HuH-7.5 (cell line): ENCODE measurements at regions not wholly inside any gene's neighbourhood (a gene's known extent, or its start where the extent isn't known, plus 50 kb on each side); places are given as distances from the start of the nearest gene placed in this dataset.
A peak's percentile ranks its signal among the peaks of the same experiment; 100 is the strongest.
"Not testable (repeated sequence)": the region's sequence is repeated elsewhere in the genome, so short reads cannot be mapped to it uniquely, and the experiment has no call there.

ENCODE experiments used
- DNase-seq: peaks from one replicate; pipeline ENCODE4 v3.0.0; 2011; ENCODE audit warnings: low spot score

DNA sequence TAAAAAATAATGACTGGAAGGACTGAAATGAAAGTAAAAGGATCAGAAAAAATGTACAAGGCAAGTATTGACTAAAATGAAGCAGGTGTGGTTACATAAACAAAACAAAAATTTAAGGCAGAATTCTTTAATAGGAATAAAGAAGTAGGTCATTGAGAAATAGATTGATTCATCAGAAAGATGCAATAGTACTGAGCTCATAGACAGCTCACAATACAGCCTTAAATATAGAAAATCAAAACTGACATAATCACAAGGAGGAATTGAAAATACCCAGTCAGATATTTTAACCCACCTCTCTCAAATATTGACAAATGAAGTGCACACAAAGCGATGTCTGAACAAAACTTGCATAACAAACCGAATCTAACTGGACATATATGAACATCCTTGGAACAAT, 366.8 kb upstream of the DPYD start:
- no peak for DNase-seq

DNA sequence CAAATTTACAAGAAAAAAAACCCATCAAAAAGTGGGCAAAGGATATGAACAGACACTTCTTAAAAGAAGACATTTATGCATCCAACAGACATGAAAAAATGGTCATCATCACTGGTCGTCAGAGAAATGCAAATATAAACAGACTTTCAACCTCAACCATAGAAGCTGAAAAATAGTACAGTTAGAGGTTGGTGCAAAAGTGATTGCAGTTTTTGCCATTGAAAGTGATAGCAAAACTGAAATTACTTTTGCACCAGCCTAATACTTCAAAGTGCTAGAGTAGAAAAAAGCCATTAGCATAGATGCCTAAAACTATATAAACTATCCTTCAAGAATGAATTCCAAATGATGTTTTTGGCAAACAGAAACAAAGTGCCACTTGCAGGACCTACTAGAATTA, 365.8 kb upstream of the DPYD start:
- no peak for DNase-seq

DNA sequence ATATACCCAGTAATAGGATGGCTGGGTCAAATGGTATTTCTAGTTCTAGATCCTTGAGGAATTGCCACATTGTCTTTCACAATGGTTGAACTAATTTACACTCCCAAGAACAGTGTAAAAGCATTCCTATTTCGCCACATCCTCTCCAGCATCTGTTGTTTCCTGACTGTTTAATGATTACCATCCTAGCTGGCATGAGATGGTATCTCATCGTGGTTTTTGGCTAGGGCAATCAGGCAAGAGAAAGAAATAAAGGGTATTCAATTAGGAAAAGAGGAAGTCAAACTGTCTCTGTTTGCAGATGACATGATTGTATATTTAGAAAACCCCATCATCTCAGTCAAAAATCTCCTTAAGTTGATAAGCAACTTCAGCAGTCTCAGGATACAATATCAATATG, 364.5 kb upstream of the DPYD start:
- not testable (repeated sequence) for DNase-seq

DNA sequence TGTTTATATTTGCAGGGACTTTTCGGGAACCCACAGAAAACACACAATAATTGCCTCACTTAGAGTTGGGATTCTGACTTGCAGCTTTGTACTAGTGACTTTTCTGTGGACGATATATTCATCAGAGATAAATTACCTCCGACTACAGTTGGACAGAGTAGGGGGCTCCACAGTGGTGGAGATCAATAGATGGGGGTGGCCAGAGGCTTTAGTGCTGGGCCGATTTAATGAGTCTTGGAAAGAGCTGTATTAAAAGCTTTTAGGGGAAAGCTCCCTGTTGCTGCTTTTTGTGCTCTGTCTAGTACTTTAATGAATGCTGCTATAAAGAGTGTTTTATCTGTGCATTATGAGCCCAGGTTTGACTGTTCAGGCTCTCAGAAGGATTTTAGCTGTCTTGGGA, 359.2 kb upstream of the DPYD start:
- DNase-seq, result no peak

DNA sequence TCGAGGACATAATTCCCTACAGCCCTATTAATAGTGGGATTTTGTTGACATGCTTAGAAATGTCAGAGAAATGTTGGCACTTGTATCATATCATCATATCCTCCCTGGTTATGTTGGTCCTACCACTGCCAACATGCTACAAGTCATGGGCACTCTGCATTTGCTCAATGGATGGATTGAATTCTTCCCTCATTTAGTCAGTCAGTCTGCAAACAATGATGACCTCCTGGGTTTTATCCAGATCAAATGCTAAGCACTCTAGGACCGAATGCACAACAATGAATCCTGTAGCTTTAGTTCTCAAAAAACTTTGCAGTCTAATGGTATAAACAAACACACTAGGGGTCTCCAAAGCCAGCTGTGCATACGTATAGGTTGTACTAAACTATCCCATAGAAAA, 357.2 kb upstream of the DPYD start:
- DNase-seq, result no peak

DNA sequence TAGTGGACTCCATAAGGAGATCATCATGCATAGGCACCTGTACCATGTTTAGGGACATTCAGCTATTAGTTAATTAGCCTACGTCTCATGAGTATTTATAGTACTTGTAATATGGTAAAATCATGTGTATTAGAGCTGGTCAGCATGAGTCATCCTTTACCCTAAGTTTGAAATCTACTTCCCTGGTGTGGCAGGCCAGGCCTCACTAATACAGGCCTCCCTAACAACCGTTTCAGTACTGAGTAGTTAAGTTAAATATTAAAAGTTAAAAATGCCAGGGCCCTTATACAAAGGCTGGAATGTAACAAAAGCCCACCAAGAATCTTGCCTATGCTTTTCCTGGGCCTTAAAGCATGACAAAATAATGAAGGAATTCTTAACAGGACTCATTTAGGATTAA, 356.3 kb upstream of the DPYD start:
- no peak for DNase-seq

DNA sequence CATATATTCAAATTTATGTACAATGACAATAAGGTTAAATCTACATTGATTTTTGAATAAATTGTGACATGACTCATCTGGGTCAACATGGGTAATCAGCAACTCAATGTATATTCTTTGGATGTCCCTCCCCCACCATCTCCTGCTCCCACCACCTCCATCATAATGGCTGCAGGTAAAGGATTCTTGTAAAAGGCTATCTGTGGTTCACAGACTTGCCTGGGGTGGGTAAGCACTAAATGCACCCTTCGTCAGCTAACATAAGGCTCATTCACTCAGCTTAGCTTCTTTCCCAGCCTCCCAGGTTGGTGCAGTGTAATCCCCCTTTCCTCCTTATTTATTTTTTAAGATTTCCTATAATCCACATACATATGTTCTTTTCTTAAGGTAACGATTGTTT, 355.7 kb upstream of the DPYD start:
- no peak for DNase-seq

DNA sequence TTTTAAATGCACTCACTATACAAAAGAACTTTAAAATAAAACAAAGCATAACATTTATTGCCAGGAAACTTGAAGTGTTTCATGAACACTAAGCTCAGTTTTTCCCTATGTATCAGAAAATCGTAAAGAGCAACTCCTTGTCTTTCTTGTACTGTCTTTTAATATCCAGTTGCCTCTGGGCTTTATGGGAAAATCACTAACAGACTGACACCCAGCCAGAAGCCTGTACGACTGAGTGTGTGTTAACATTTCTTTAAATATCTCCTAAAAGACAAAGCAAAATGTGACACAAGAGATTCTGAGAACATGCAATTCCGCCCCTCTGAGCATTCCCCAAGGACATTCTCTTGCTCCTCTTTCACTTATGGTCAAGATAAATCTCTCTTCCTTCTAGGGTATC, 347.5 kb upstream of the DPYD start:
- no peak for DNase-seq

DNA sequence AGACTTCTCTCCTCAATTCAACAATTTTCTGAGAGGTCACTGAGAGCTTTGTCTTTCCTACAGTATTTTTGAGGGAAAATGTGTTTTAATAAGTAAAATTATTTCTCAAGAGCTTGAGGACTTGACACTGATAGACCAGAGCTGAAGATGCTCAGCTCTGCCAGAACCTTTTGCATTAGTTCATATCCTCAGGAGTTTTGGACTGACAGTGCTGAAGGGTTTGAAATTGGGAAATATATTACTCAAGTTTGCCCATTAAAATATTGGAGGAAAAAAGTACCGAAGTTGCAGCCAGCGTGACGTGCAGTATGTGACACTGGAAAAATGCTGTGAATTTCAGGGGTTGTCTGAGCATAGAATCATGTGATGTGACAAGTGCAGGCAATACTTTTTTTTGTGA, 346.6 kb upstream of the DPYD start:
- no peak for DNase-seq

DNA sequence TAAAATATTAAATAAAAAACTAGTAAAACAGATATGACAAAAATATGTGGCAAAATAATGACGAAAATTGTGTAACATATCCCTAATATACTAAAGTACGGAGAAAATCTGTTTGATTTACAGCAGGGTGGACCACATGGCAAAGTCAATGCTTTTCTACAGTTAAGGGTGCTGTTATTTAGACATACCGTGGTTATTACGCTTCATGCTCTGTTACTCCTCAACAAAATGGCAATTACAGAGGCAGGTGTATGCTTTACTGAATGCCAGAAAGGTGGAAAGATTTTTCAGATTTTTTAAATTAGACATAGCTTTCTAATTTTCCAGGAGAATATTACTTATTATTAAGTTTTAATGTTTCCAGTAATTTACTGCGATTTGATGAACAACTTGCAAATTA, 343.9 kb upstream of the DPYD start:
- no peak for DNase-seq

DNA sequence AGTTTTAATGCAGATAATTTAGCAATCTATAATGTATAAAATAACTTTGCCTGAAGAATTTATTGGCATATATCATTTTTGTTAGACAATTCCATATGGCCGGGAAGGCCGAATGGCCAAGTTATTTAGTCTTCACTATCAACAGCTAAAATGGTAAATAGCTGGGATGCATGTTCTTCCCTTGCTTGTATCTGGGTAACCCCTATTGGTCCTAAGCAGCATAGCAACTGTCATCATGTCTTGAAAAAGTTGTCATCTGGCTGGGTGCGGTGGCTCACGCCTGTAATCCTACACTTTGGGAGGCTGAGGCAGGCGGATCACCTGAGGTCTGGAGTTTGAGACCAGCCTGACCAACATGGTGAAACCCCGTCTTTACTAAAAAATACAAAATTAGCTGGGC, 340.0 kb upstream of the DPYD start:
- no peak for DNase-seq

DNA sequence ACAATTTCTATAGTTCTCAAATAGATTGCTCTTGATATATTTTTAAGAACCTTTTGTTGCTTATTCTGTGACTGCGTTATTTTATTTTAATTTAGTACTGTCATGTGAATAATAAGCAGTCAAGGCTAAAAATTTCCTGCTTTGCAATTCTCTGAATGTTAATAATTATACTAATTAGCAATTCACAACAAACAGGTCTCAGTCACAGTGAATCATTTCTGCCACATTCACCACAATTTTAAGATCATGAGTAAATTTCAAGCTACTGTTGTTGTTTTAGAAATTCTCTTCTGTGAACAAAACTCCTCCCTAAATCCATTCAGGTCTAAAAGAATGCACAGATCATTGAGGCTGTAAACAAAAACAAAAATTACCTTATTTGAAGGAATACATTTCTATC, 339.6 kb upstream of the DPYD start:
- DNase-seq, result no peak

DNA sequence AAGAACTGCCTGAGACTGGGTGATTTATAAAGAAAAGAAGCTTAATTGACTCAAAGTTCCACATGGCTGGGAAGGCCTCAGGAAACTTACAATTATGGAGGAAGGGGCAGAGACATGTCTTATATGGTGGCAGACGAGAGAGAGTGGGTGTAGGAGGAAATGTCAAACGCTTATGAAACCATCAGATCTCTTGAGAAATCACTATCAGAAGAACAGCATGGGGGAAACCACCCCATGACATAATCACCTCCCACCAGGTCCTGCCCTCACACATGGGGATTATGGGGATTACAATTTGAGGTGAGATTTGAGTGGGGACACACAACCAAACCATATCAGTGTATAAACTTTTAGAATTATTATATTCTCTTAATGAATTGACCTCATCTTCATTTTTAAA, 335.9 kb upstream of the DPYD start:
- no peak for DNase-seq

DNA sequence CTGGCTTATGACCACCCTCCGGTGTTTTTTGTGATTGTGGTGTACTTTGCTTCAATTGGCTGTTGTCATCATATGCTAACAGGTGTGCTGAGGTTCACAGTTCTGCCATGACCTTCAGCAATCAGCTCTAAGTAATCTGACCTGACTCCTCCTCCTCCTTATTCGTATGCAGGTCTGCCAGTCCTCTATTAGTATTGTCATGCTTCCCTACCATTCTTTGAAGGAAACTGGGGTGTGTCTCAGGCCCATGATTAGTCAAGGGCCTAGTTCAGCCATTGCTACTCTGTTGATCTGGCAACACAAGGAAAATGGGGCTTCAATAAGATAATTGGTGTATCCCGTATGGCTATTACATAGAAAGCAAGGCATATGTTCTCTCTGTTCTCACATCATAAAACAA, 332.3 kb upstream of the DPYD start:
- DNase-seq, result no peak

DNA sequence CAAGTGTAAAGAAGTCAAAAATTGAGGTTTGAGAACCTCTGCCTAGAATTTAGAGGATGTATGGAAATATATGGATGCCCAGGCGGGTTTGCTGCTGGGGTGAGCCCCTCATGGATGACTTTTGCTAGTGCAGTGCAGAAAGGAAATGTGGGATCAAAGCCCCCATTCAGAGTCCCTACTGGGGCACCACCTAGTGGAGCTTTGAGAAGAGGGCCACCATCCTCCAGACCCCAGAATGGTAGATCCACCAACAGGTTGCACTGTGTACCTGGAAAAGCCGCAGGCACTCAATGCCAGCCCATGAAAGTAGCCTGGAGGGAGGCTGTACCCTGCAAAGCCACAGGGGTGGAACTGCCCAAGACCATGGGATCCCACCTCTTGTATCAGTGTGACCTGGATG, 330.7 kb upstream of the DPYD start:
- no peak for DNase-seq

DNA sequence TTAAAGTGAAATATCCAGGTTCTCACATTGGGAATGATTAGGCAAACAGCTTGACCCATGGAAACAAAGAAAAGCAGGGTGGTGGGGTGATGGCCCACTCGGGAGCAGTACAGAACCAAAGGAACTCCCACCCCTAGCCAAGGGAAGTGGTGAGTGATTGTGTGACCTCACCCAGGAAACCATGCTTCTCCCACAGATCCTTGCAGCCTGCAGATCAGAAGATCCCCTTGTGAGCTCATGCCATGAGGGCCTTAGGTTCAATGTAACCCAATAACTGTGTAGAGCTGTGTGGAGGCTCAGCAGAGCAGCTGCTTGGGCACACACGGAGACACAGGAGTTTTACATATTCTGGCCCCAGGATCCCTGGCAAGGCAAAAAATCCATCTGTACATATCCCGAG, 311.8 kb upstream of the DPYD start:
- no peak for DNase-seq

DNA sequence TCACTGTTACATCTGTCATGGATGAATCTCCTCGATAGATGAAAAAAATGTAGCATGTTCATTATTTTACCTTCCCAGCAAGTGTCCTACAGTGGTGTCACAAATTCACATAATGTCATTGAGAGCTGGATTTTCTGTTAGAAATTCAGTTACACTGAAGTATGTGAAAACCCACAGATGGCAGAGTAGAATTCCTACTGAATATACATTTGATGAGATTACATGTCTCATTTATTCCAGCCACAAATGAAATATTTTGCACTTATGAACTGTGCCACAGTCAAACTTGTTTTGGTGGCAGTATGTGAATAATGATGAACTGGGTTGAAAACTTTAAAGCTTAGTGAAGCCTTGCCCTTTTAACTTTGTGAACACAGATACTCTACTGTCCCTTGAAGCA, 301.9 kb upstream of the DPYD start:
- DNase-seq, result no peak

DNA sequence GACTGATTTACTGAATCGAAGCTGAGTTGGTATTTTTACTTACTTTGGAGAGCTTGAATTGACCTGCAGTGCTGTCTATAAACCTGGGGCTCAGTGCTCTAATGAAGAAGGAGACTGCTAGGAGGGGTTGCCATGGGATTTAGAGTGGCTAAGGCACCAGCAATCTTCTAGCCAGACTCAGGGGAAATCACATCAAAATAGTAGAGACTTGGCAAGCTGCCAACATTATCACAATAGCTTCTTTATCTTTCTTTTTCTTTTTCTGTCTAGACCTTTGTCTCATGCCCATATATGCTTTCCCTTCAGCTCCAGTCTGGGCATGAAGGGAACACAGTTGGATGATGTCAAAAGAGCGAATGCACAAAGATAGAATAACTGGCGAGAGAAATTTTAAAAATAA, 301.1 kb upstream of the DPYD start:
- no peak for DNase-seq

DNA sequence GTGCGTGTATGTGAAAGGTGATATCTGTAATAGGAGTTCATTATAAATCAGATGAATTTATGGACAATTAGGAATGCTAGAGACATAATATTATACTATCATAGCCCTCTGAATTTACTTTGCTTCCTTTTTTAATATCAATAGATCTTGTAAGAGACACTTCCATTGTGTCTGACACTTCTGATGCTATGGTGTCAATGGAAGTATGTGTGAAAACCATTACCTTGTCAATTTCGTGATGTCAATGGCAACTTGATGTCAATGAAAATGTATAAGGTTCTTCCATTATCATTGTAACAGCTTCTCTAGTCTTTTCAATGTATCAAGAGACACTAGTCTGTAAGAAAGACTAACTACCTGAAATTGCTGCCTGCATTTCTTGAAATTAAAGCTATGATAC, 296.8 kb upstream of the DPYD start:
- DNase-seq, result no peak

DNA sequence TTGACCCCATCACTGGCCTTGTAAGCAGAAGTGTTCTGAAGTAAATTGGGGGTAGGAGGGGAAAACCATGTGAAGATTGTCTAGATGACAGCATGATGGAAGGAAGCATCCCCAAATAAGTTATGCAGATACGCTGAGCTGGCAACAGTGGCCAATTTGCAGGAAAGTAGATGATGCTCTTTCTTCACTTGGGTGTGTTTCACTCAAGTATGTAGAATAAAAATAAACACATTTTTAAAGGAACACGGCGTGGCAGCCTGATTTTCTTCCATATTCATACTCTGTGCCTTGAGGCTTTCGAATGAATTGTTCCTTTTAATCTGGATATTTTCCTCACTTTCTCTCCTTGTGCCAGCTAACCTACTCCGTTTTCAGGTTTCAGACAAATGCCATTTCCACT, 295.5 kb upstream of the DPYD start:
- no peak for DNase-seq

DNA sequence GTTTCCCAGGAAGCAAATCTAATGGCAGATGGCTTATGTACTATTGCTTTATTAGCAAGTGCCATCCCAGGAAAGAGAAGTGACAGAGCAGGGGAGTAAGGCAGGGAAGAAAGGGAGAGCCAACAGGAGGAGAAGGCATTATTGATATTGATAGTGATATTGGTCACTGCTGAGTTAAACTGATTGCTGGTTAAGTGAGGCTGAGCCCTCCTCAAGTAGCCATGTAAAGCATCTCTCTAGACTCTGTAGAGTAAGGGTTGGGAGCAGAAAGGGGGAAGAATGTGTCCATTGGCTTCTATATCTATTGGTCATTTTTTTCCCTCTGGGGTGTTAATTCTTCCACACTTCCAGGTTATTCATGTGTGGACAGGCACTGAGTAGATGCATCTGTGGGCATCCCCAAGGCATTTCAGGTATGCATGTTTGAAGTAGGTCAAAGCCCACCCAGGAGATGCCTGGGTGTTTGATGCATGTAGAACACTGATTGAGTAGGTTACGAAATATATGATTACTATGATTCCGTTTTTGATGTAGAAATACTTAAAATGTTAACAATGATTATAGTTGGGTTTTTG, 290.5 kb upstream of the DPYD start:
- DNase-seq, result no peak

DNA sequence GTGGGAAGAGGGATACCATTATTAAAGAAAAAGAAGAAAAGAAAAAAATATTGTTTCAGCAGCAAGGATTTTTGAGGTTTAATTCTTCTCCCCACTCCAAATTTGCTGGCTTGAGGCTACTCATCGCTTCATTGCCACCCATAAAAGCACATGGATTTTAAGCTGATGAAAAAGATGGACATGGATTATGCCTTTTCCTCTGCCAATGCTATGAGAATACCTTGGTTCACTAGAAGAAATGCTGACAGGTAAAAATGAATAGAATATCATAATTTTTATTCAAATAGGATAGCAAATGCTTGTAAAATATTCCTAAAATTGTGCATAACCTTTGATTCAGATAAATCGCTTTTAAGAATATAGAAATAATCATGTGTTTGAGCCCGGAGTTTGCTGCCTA, 289.7 kb upstream of the DPYD start:
- DNase-seq, result no peak

DNA sequence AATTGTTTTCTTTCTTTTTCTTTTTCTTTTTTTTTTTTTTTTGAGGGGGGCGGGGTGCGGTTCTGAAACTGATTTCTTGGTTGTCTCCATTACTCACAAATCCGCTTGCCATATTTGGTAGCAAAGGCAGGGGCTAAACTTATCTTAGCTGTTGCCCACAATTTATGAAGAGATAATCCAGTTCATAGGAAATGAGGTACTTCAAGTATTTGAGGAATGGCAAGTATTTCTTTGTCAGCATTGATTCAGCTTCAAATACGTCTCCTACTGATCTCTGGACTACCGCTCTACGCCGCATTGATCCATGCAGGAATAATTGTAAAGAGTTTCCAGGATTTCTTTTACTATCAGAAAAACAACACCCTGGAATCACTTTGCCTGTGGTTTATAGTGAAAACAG, 289.2 kb upstream of the DPYD start:
- DNase-seq, result peak; percentile 4

DNA sequence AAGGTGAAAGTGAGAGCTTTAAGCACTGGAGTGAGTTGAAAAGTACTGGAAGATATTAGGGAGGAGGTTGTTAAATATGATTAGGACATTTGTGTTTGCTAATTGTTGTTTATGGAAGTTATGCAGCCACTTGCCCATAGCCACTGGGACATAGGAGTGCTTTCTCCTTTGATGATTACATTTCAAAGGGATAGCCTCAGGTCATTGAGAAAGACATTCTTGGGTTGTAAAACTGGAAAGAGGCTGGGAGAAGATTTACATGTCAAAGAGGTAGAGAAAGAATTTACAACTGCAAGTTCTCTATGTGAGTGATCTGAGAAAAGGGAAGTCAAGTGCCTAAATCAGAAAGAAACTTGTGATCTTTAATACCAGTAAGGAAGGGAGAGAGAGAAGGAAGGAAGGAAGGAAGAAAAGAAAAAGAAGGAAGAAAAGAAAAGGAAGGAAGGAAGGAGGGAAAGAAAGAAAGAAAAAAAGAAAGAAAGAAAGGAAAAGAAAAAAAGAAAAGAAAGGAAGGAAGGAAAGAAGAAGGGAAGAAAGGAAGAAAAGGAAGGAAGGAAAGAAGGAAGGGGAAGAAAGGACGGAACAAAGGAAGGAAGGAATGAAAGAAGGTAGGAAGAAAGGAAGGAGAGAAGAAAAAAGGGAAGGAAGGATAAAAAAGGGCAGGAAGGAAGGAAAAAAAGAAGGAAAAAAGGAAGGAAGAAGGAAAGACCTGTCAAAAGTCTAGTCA, 284.6 kb upstream of the DPYD start:
- DNase-seq, result no peak

DNA sequence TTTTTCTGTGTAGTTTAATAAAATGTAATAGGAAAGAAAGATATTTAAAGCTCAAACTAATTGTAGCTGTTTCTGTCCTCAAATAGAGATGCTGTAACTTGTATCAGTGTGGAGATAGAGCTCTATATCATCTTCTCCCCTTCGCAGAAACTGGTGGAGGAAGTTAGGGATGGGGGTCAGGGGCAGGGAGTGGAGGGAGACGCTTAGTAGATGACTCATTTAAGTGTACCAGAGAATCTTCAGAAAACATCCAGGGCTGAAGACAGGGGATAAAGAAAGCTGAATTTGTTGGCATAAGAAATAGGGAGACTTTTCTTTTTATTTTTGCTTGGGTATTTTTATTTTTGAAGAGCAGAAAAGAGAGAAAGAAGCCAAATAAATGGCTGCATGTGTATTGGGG, 282.6 kb upstream of the DPYD start:
- DNase-seq, result no peak
